ENCODE measurements at regions not wholly inside any gene's neighbourhood (a gene's known extent, or its start where the extent isn't known, plus 50 kb on each side); places are given as distances from the start of the nearest gene placed in this dataset.

DNA sequence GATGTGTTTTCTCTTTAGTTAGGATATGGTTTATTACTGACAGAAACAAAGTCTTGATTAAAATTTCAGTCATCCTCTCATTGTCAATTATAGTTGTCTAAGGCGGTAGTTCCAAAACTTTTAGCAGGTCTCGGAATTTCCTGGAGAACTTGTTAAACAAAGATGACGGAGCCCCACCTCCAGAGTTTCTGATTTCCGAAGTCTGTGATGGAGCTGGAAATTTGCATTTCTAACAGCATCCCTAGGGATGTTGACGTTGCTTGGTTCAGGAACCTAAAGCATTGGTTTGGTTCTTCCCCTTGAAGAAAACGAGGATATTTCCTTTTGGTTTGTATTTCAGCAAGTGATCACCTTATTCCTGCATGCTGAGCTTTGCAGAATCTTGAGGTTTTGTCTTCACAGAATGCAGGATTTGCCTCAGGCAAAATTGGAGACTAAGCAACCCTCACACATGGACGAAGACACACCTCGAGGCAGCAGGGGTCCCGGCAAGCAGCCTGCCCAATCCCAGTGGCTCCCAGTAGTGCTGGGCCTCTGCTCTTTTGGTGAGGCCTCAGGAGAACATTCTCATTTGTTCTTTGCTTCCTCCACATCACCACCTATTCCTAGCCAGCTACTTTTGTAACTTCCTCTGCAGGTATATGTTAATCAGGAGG is 187.1 kb upstream of the PHACTR1 start:
- CTCF ChIA-PET (ENCODE audit: partially characterized antibody) = interaction anchor here (0.8 kb wide), 1 partner anchor 25 kb away, joined by 4 read pairs; no protein-coding TSS in a partner anchor
- WGBS, 2 experiments (ENCODE audit: extremely low coverage in 1 of 2, insufficient coverage in 1 of 2, insufficient read length in 1 of 2, insufficient replicate concordance in 2 of 2, low coverage in 1 of 2, low lambda C conversion rate in 2 of 2, missing lambda C conversion rate in 1 of 2) = 90% methylated on average over 9 of the region's 9 CpGs; no CpG with 5 or more reads in 1 of the 2 experiments
- DNase-seq (ENCODE audit: low read depth in 1 of 2, low spot score in 2 of 2) = no peak
- TF ChIP-seq GTF2F1 (IDR thresholded peaks at IDR 0.05; ENCODE audit: borderline replicate concordance, low read depth, low read length) (no peak), FOSL1 (IDR thresholded peaks at IDR 0.05; ENCODE audit: insufficient read depth, low read depth, low read length) (no peak), CHD1 (IDR thresholded peaks at IDR 0.05; ENCODE audit: low read depth, low read length) (no peak), NRF1 (IDR thresholded peaks at IDR 0.05; ENCODE audit: low read depth, low read length) (no peak), PHF8 (conservative IDR thresholded peaks at IDR 0.05; ENCODE audit: low read depth, low read length) (no peak), JUN (IDR thresholded peaks at IDR 0.05; ENCODE audit: low read depth, low read length) (no peak), KDM1A (IDR thresholded peaks at IDR 0.05; ENCODE audit: borderline replicate concordance, low read length) (no peak), CBX8 (IDR thresholded peaks at IDR 0.05; ENCODE audit: borderline replicate concordance, low read depth, low read length) (no peak), HDAC2 (IDR thresholded peaks at IDR 0.05; ENCODE audit: borderline replicate concordance in 1 of 2, low read depth in 2 of 2, low read length in 2 of 2) (no peak), EGR1 (IDR thresholded peaks at IDR 0.05; ENCODE audit: borderline replicate concordance, low read depth, low read length) (no peak), TAF7 (optimal IDR thresholded peaks at IDR 0.05; ENCODE audit: borderline replicate concordance, low read depth, low read length) (no peak)
- TF ChIP-seq, protein P1, sequence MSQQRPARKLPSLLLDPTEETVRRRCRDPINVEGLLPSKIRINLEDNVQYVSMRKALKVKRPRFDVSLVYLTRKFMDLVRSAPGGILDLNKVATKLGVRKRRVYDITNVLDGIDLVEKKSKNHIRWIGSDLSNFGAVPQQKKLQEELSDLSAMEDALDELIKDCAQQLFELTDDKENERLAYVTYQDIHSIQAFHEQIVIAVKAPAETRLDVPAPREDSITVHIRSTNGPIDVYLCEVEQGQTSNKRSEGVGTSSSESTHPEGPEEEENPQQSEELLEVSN (IDR thresholded peaks at IDR 0.05) = no peak

More for the DNA sequence above, 187.1 kb upstream of the PHACTR1 start:
- H3K23ac ChIP-seq (ENCODE audit: insufficient read length) = no peak overlapping the region
- H3K79me2 ChIP-seq (ENCODE audit: control insufficient read depth in 1 of 2, insufficient read depth in 2 of 2, low read length in 2 of 2) = no peaks in the 10 kb centered on the region
- H3K14ac ChIP-seq (ENCODE audit: insufficient read length) = no peak overlapping the region
- POLR2A ChIA-PET (ENCODE audit: partially characterized antibody) = no interaction called here
- H2BK20ac ChIP-seq (ENCODE audit: low read length) = no peak overlapping the region
- no peak overlapping the region for H3K27ac ChIP-seq (ENCODE audit: low read depth, low read length)
- FAIRE-seq = peak; percentile 32
- H2BK15ac ChIP-seq (ENCODE audit: low read length) = no peak overlapping the region
- H4K8ac ChIP-seq (ENCODE audit: extremely low read depth, insufficient read depth, low read length) = no peak overlapping the region
- no peak overlapping the region for H3K18ac ChIP-seq (ENCODE audit: extremely low read depth, low read length)
- no peak overlapping the region for H3K4me3 ChIP-seq (ENCODE audit: extremely low read depth in 1 of 4, insufficient read depth in 2 of 4, low read depth in 3 of 4, low read length in 4 of 4)
- no peak overlapping the region for H3K56ac ChIP-seq (replicated peaks; ENCODE audit: insufficient read length, low read depth, low read length)
- no peaks in the 10 kb centered on the region for H3K79me1 ChIP-seq (ENCODE audit: low read depth, low read length)
- H4K5ac ChIP-seq (ENCODE audit: insufficient read length, low read depth, low read length) = no peak overlapping the region
- H3K4ac ChIP-seq (replicated peaks; ENCODE audit: insufficient read length, low read depth, low read length) = no peak overlapping the region
- peak overlapping the region; percentile 18; the same call in 1 of the 2 replicates for H2AFZ ChIP-seq (ENCODE audit: low read length)
- no peaks in the 10 kb centered on the region; the same call in 1 of the 2 replicates for H3K23me2 ChIP-seq (ENCODE audit: low read depth, low read length)
- no peak overlapping the region for H2BK12ac ChIP-seq (ENCODE audit: low read depth, low read length)
- peaks cover 0 to 2% (median 0%) of the 10 kb centered on the region in 4 experiments; a peak in 1 of 7 replicates for H3K4me1 ChIP-seq (replicated peaks in 1 of 4; ENCODE audit: control insufficient read depth in 3 of 4, insufficient read depth in 4 of 4, low read length in 3 of 4)
- H3K4me2 ChIP-seq (ENCODE audit: insufficient read depth in 1 of 2, low read depth in 2 of 2, low read length in 2 of 2) = no peak overlapping the region
- no peak overlapping the region for H4K91ac ChIP-seq (replicated peaks; ENCODE audit: insufficient read length, low read length)
- H3K9ac ChIP-seq (replicated peaks in 1 of 4; ENCODE audit: extremely low read depth in 1 of 4, low read depth in 3 of 4, low read length in 3 of 4) = no peak overlapping the region
- no peak overlapping the region for H2BK5ac ChIP-seq (ENCODE audit: low read depth, low read length)
- no peak overlapping the region for H2BK120ac ChIP-seq (replicated peaks; ENCODE audit: low read depth, low read length)
- H4K20me1 ChIP-seq (replicated peaks in 1 of 2; ENCODE audit: control insufficient read depth in 1 of 2, insufficient read depth in 2 of 2, low read length in 2 of 2) = no peaks in the 10 kb centered on the region
- no peaks in the 10 kb centered on the region for H3K36me3 ChIP-seq (ENCODE audit: control insufficient read depth in 2 of 4, insufficient read depth in 4 of 4, low read length in 3 of 4)
- no peak overlapping the region for H2AK5ac ChIP-seq (ENCODE audit: low read depth, low read length)
- no peaks in the 10 kb centered on the region for H3K9me3 ChIP-seq (ENCODE audit: insufficient read depth in 2 of 2, low read depth in 1 of 2, low read length in 1 of 2)
- H3K27me3 ChIP-seq (replicated peaks in 1 of 4; ENCODE audit: control insufficient read depth in 3 of 4, extremely low read depth in 1 of 4, insufficient read depth in 3 of 4, low read length in 3 of 4) = no peaks in the 10 kb centered on the region

Measured in H1 (cell line).